Activated T-cell treated with anti-CD3 and anti-CD28 coated beads, Interleukin-2, amount 50 U/mL, for 72 hours (primary cell): ENCODE measurements at regions not wholly inside any gene's neighbourhood (a gene's known extent, or its start where the extent isn't known, plus 50 kb on each side); places are given as distances from the start of the nearest gene placed in this dataset.

ENCODE experiments used
- ATAC-seq, 2 donors: fragments of 150-1000 bp; cut with Tn5 transposase; replicated peaks in 1 of 2; 2 replicates each; pipeline ENCODE4 v1.10.0; 2021; ENCODE audit warnings: moderate library complexity in 2 of 2, mild to moderate bottlenecking in 1 of 2
- DNase-seq, 2 donors: peaks; one replicate each; pipeline ENCODE4 v3.0.0; 2021 to 2022; ENCODE audit warnings: mixed read lengths in 1 of 2
- H3K27ac Mint-ChIP-seq: one replicate; pipeline ENCODE4 v1.8.0; 2022; ENCODE audit warnings: mild to moderate bottlenecking, moderate library complexity, mixed read lengths
- H3K27me3 Mint-ChIP-seq: one replicate; pipeline ENCODE4 v1.8.0; 2022; ENCODE audit warnings: low read depth, mixed read lengths
- H3K36me3 Mint-ChIP-seq, 2 donors: one replicate each; pipeline ENCODE4 v1.8.0; 2022; ENCODE audit warnings: mixed read lengths in 2 of 2, mild to moderate bottlenecking in 1 of 2; ENCODE audit not compliant: insufficient read depth in 2 of 2
- H3K4me1 Mint-ChIP-seq: one replicate; pipeline ENCODE4 v1.8.0; 2022; ENCODE audit warnings: low read depth, mixed read lengths
- H3K4me3 Mint-ChIP-seq, 2 donors: one replicate each; pipeline ENCODE4 v1.8.0; 2022; ENCODE audit warnings: mild to moderate bottlenecking in 2 of 2, mixed read lengths in 2 of 2, moderate library complexity in 2 of 2
- H3K9me3 Mint-ChIP-seq, 2 donors: one replicate each; pipeline ENCODE4 v1.8.0; 2022; ENCODE audit warnings: mixed read lengths in 2 of 2

GRCh38 chr6:71153755-71154325 is 134.8 kb upstream of the OGFRL1 start:
- no peaks in the 10 kb centered on the region for H3K9me3 Mint-ChIP-seq
- H3K36me3 Mint-ChIP-seq, result no peaks in the 10 kb centered on the region

GRCh38 chr6:71157345-71157744 is 131.3 kb upstream of the OGFRL1 start:
- no peaks in the 10 kb centered on the region for H3K4me1 Mint-ChIP-seq
- no peaks in the 10 kb centered on the region for H3K36me3 Mint-ChIP-seq
- peaks cover 8% of the 10 kb centered on the region for H3K27me3 Mint-ChIP-seq
- H3K4me3 Mint-ChIP-seq, result no peak overlapping the region
- no peak for DNase-seq
- no peaks in the 10 kb centered on the region for H3K9me3 Mint-ChIP-seq
- H3K27ac Mint-ChIP-seq, result no peak overlapping the region
- no peak for ATAC-seq

More at GRCh38 chr6:71153755-71154325, 134.8 kb upstream of the OGFRL1 start:
- ATAC-seq, result no peak
- Mint-ChIP-seq H3K4me1 (no peaks in the 10 kb centered on the region), H3K4me3 (no peak overlapping the region), H3K27ac (no peak overlapping the region), H3K27me3 (peaks cover 8% of the 10 kb centered on the region)
- DNase-seq, result no peak

- Mint-ChIP-seq H3K9me3 (no peaks in the 10 kb centered on the region), H3K36me3 (no peaks in the 10 kb centered on the region), H3K27me3 (peaks cover 7% of the 10 kb centered on the region), H3K4me1 (no peaks in the 10 kb centered on the region), H3K27ac (no peak overlapping the region), H3K4me3 (no peak overlapping the region)
- ATAC-seq (no peak), DNase-seq (no peak)
These were observed 123.7 kb upstream of the OGFRL1 start for GRCh38 chr6:71164890-71165289.

GRCh38 chr6:71168233-71168765 is 120.3 kb upstream of the OGFRL1 start:
- H3K36me3 Mint-ChIP-seq, result no peaks in the 10 kb centered on the region
- no peaks in the 10 kb centered on the region for H3K9me3 Mint-ChIP-seq
- H3K27ac Mint-ChIP-seq, result no peak overlapping the region
- DNase-seq, result no peak
- no peaks in the 10 kb centered on the region for H3K4me1 Mint-ChIP-seq
- ATAC-seq, result no peak
- peaks cover 7% of the 10 kb centered on the region for H3K27me3 Mint-ChIP-seq
- H3K4me3 Mint-ChIP-seq, result no peak overlapping the region

GRCh38 chr6:71171497-71172070 is 117.0 kb upstream of the OGFRL1 start:
- H3K9me3 Mint-ChIP-seq, result no peaks in the 10 kb centered on the region
- H3K4me3 Mint-ChIP-seq, result no peak overlapping the region
- no peaks in the 10 kb centered on the region for H3K4me1 Mint-ChIP-seq
- peak overlapping the region; percentile 70 for H3K27ac Mint-ChIP-seq
- H3K27me3 Mint-ChIP-seq, result peaks cover 7% of the 10 kb centered on the region
- no peak for DNase-seq
- ATAC-seq, result no peak
- H3K36me3 Mint-ChIP-seq, result no peaks in the 10 kb centered on the region

GRCh38 chr6:71179249-71179885 is 109.2 kb upstream of the OGFRL1 start:
- peaks cover 41% of the 10 kb centered on the region for H3K27me3 Mint-ChIP-seq
- H3K4me3 Mint-ChIP-seq, result no peak overlapping the region
- no peaks in the 10 kb centered on the region for H3K9me3 Mint-ChIP-seq
- no peaks in the 10 kb centered on the region for H3K4me1 Mint-ChIP-seq
- no peak for DNase-seq
- no peaks in the 10 kb centered on the region for H3K36me3 Mint-ChIP-seq
- ATAC-seq, result no peak
- no peak overlapping the region for H3K27ac Mint-ChIP-seq

GRCh38 chr6:71181565-71181964 is 107.0 kb upstream of the OGFRL1 start:
- ATAC-seq (no peak), DNase-seq (no peak)
- no peaks in the 10 kb centered on the region for H3K36me3 Mint-ChIP-seq
- H3K9me3 Mint-ChIP-seq, result no peaks in the 10 kb centered on the region
- no peak overlapping the region for H3K27ac Mint-ChIP-seq
- H3K4me3 Mint-ChIP-seq, result no peak overlapping the region
- no peaks in the 10 kb centered on the region for H3K4me1 Mint-ChIP-seq
- peaks cover 41% of the 10 kb centered on the region for H3K27me3 Mint-ChIP-seq

GRCh38 chr6:71187141-71187540 is 101.5 kb upstream of the OGFRL1 start:
- ATAC-seq, result no peak
- no peak for DNase-seq
- no peaks in the 10 kb centered on the region for H3K9me3 Mint-ChIP-seq
- H3K4me3 Mint-ChIP-seq, result no peak overlapping the region
- H3K27me3 Mint-ChIP-seq, result peaks cover 37% of the 10 kb centered on the region
- no peaks in the 10 kb centered on the region for H3K36me3 Mint-ChIP-seq
- no peaks in the 10 kb centered on the region for H3K4me1 Mint-ChIP-seq
- H3K27ac Mint-ChIP-seq, result no peak overlapping the region

- no peaks in the 10 kb centered on the region for H3K9me3 Mint-ChIP-seq
- H3K4me1 Mint-ChIP-seq, result no peaks in the 10 kb centered on the region
- ATAC-seq (no peak), DNase-seq (no peak)
- no peak overlapping the region for H3K27ac Mint-ChIP-seq
- H3K27me3 Mint-ChIP-seq, result peaks cover 21% of the 10 kb centered on the region
- no peak overlapping the region for H3K4me3 Mint-ChIP-seq
- no peaks in the 10 kb centered on the region for H3K36me3 Mint-ChIP-seq
These were observed 97.8 kb upstream of the OGFRL1 start for GRCh38 chr6:71190809-71191208.

- H3K9me3 Mint-ChIP-seq, result no peaks in the 10 kb centered on the region
- H3K27me3 Mint-ChIP-seq, result peaks cover 7% of the 10 kb centered on the region
- no peaks in the 10 kb centered on the region for H3K36me3 Mint-ChIP-seq
- no peaks in the 10 kb centered on the region for H3K4me1 Mint-ChIP-seq
- no peak overlapping the region for H3K4me3 Mint-ChIP-seq
- ATAC-seq (no peak), DNase-seq (no peak)
- H3K27ac Mint-ChIP-seq, result no peak overlapping the region
These were observed 93.9 kb upstream of the OGFRL1 start for GRCh38 chr6:71194724-71195123.

GRCh38 chr6:71197267-71197666 is 91.3 kb upstream of the OGFRL1 start:
- Mint-ChIP-seq H3K36me3 (no peaks in the 10 kb centered on the region), H3K4me3 (no peak overlapping the region), H3K4me1 (no peaks in the 10 kb centered on the region), H3K9me3 (peaks cover 0 to 1% of the 10 kb centered on the region in 2 donors), H3K27me3 (no peaks in the 10 kb centered on the region), H3K27ac (no peak overlapping the region)
- DNase-seq (no peak), ATAC-seq (no peak)

- H3K27me3 Mint-ChIP-seq, result no peaks in the 10 kb centered on the region
- peaks cover 0 to 1% of the 10 kb centered on the region in 2 donors for H3K9me3 Mint-ChIP-seq
- H3K4me1 Mint-ChIP-seq, result no peaks in the 10 kb centered on the region
- no peak overlapping the region for H3K27ac Mint-ChIP-seq
- DNase-seq, result no peak
- H3K4me3 Mint-ChIP-seq, result no peak overlapping the region
- H3K36me3 Mint-ChIP-seq, result no peaks in the 10 kb centered on the region
- ATAC-seq, result no peak
These were observed 90.8 kb upstream of the OGFRL1 start for GRCh38 chr6:71197780-71198179.

GRCh38 chr6:71198908-71199307 is 89.7 kb upstream of the OGFRL1 start:
- no peak for ATAC-seq
- Mint-ChIP-seq H3K4me3 (no peak overlapping the region), H3K4me1 (no peaks in the 10 kb centered on the region)

More at GRCh38 chr6:71198908-71199307, 89.7 kb upstream of the OGFRL1 start:
- no peaks in the 10 kb centered on the region for H3K27me3 Mint-ChIP-seq
- no peaks in the 10 kb centered on the region for H3K36me3 Mint-ChIP-seq
- peaks cover 0 to 1% of the 10 kb centered on the region in 2 donors for H3K9me3 Mint-ChIP-seq
- H3K27ac Mint-ChIP-seq, result no peak overlapping the region
- DNase-seq, result no peak
